Right ventricle myocardium superior (tissue), 1 donor: ENCODE measurements at regions not wholly inside any gene's neighbourhood (a gene's known extent, or its start where the extent isn't known, plus 50 kb on each side); places are given as distances from the start of the nearest gene placed in this dataset.

Experiments
- ATAC-seq: fragments of 200-7000 bp; cut with Tn5 transposase; one replicate; pipeline ENCODE4 v1.9.1; 2020; ENCODE audit warnings: mild to moderate bottlenecking; ENCODE audit not compliant: poor library complexity
- DNase-seq: peaks from one replicate; pipeline ENCODE4 v3.0.0-alpha.2; 2020
- intact Hi-C: fragments of 100-400 bp; cut with DNase I; formaldehyde crosslinking; loops from one replicate; pipeline ENCODE4 v1.11.2; 2022
- donor health status: DM: no; HTN: yes; CAD: no; lungs with severe emphysema.

DNA sequence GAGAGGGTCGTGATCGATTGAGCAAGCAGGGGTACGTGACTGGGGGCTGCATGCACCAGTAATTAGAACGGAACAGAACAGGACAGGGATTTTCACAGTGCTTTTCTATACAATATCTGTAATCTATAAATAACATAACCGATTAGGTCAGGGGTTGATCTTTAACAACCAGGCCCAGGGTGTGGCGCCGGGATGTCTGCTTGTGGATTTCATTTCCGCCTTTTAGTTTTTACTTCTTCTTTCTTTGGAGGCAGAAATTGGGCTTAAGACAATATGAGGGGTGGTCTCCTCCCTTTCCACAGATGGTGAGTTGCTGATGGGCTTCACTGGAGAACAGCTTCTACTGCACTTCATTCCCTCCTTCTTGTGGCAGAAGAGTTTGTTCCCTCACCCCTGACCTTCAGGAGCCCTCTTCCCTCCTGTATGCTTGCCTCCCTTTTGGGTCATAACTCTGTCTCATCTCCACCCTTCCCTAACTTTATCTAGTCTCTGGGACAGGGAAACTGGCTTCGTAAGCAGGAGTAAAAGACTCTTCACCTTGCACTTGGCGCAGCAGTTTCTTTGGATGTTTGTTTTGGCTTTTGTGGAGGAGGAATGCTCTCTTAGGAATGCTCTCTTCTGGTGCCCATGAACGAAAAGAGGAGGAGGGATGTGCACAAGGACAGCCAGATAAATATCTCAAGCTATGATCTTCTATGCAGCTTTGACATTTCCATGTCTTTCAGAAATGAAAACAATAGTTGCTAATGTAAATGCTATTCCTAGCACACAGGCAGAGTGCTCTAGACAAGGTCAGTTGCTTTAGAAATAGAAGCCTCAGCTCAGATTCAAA is 139.8 kb upstream of the RPS23 start:
- DNase-seq (peak; percentile 52), ATAC-seq (no peak)
- intact Hi-C loops: no loop called here

DNA sequence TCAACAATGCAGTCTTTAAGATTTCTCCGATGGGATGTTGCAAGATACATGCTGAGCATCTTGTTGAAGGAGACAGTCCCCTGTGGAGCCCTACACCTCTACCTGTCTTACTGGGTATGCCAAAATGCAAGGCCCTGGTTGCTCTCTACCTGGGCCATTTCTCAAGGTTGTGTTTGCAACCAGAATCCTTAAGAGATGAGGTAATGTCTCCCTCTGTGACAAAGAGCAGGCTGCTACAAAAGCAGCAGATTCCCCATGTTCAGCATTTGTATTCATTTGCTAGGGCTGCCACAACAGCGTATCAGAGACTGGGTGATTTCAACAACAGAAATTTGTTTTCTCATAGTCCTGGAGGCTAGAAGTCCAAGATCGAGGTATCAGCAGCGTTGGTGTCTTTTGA is 138.4 kb upstream of the RPS23 start:
- DNase-seq (no peak), ATAC-seq (no peak)
- intact Hi-C loops: no loop called here

DNA sequence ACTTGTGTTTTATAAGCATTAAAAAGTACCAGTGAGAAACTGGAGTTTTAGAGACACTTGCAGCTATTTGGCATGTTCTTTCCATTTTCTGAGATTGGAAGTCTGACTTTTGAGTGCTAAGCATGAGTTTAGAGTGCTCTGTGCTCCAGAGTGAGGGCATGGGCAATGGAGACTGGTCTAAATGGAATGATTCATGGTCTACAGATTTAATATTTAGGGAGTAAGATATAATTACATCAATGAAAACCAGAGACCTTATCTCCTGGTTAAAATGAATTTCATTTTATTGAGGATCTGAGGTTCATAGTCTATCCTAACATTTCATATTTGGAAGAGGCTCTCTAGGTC is 135.9 kb upstream of the RPS23 start:
- no peak for DNase-seq
- intact Hi-C loops: no loop called here
- ATAC-seq: no peak

DNA sequence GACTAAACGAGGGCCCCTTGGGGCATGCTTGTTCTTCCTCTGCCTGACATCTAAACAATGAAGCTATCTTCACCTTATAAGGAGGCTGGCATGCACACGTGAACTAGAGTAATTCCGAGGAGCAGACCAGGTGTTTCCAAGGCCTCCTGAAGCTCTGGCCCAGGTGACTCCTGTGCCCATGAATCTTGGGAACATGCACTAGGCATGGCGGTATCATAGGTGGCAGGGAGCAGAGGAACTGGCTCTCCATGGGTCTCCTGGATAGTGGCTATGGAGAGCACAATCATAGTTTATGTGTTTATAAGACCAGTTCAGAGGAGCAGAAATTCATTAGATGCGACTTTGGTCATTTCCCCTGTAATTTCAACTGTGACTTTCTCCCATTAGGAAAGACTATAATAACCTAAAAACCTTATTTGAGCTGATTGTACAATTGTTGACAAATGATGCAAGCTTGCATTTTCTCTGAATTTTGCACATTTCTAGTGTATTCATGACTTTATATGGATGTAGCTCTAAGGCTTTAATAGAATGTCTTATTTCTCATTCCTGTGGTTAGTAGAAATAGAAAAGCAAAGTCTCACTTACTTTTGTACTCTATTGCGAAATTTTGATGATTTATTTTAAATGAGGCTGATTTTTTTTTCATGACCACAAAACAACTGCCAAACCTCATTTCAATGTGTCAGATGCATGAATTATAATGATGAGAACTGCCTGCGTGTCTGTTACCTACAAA is 135.3 kb upstream of the RPS23 start:
- intact Hi-C loops: no loop called here
- no peak for DNase-seq
- ATAC-seq: no peak

DNA sequence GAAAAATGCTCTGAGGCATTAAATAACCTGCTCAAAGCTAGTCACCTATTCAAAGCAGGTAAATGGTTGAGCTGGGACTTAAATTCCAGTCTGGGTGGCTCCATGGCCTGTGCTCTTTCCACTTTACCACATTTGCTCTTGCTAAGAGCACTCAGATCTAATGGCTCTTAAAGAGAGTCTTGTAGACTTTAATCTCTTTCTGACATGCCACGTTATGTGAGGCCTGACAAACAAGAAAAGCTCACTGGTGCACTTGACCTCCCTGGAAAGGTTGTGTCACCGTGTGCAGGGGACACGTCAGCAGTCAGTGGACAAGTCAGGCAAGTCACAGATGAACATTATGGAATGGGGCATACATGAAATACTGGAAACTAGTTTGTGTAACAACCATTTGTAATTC is 129.9 kb upstream of the RPS23 start:
- DNase-seq: no peak
- intact Hi-C loops: no loop called here
- no peak for ATAC-seq

DNA sequence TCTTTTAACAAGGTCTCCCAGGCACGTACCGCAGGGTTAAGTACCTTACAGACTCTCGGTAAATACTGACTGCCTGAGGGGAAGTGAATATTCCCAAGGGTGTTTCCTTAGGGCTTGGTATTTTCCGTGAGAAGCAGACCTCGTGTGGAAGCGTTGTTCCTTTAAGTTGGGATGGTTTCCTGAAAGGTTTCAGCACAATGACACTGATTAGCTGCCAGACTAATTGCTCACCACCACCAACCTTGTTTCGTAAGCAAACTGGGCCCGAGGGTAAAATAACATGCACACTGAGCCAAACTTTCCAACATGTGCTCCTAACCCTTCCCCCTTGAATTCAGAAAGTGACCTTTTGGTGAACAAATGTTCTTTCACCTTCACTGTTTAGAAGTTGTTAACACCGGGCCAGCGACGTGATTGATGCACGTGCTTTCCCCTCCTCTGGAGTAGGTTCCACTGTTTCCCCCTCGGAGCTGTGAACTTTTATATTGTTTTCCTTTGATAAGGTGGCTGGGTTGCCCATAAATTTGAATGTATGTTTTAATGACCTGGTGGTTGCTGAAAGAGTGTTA is 128.1 kb upstream of the RPS23 start:
- no peak for ATAC-seq

DNA sequence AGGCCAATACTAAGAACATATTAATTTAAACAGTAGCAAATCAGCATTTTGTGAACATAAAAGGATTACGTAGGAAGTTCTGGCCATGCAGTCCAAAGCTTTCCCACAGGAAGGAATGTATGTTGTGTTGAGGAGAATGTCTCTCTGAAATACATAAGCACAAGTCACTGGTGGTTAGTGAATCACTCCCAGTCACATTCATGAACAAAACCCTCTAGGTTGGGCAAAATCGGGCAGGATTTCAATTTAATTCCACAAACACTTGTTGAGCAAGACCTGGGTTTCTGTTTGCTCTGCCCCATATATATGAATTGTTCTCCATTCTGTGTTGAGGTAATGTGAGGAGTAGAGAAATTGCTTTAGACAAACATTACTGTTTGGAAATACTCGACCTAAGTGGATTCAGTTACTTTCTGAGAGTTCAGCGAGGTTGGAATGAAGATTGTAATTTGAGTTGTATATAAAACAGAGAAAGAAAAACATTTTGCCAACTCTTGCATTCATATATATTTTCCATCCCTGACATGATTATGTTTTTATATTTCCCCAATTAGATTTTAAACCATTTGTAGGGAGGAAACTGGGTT is 127.6 kb upstream of the RPS23 start:
- ATAC-seq (no peak), DNase-seq (no peak)
- intact Hi-C loops: no loop called here

More for the DNA sequence above, 128.1 kb upstream of the RPS23 start:
- intact Hi-C loops: no loop called here
- DNase-seq: no peak

DNA sequence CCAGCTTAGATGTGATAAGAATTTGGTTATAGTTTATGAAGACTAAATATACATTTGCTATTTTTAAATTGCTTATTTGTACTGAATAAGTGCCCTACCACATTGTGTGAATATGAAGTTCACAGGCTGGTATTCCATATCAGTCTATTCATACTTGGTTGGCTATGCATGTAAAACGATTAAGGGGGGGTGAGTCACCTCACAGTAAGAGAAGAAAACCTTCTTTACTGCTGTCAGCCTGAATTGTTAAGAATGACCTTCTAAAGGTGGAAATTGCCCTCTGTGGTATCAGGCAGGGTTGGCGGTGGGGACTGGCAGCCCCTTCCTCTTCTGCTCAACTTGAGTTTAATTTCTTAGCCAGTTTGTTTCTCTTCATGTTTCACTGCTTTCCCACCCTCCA is 127.0 kb upstream of the RPS23 start:
- intact Hi-C loops: no loop called here

DNA sequence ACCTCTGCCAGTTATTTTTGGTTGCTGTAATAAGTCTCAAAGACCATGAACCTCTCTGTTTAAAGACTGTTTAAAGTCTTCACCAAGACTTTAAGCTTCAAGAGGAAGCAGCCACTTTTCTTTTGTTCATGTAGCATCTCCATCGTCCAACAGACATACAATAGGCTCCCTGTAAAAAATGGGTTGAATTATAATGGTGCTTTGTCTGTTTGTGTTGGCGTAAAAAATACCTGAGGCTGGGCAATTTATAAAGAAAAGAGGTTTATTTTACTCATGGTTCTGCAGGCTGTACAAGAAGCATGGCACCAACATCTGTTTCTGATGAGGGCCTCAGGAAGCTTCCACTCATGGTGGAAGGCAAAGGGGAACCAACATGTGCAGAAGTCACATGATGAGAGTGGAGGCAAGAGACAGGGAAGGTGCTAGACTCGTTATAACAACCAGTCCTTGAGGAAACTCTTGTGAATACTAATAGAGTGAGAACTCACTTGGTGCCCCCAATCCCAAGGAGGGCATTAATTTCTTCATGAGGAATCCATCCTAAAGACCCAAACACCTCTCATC is 126.3 kb upstream of the RPS23 start:
- no peak for DNase-seq
- no peak for ATAC-seq
- intact Hi-C loops: no loop called here

More for the DNA sequence above, 127.0 kb upstream of the RPS23 start:
- DNase-seq: no peak
- ATAC-seq: no peak

DNA sequence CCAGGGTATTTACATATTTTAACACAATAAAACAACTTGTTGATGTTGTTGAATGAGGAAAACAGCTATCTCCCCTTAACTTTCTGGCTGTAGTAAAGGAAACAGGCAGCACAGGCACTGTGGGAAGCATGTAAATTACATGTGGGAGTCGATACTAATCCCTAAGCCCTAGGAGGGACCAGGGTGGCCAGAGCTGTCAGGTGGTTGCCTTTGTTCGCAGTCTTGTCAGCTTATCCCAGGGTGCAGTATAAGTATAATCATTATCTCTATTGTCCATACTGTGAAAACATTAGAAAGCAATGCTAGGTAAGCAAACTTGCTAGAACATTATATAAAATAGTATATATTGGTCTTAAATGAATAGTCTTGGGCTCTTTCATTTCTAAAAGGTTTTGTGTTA is 125.6 kb upstream of the RPS23 start:
- no peak for DNase-seq
- intact Hi-C loops: no loop called here
- no peak for ATAC-seq

DNA sequence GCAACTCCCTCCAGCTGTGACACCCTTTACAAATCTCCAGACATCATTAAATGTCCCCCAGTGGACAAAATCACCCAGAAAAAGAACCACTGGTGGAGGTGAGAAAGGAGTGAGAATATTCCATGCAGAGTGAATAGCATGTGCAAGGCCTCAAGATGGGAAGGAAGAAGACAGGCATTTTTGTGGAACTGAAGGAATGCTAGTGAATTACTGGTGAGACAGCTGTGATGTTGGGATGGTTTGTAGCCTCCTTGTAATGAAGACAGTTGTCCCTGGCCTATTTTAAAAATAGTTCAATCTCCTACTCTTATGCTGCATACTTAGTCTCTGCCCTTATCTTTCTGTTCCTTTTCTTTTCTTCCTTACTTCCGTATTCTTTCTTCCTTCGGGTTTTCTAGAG is 124.9 kb upstream of the RPS23 start:
- intact Hi-C loops: no loop called here

DNA sequence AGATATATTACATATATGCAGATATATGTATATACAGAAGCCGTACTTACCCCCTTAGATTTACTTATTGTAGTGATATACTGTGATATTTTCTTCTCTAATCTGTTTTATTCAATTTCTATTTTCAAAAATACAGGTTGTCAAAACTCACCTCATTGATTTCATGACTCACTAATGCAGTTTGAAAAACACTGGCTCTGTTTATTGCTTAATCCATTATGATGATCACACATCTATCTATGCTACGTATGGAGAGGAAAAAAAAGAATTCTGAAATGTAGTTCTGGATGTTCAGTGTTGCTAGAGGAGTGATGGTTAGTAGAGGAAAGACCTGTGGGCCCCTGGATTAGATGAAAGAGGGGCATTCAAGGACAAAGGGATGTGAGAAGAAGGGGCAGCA is 121.0 kb upstream of the RPS23 start:
- no peak for ATAC-seq
- intact Hi-C loops: no loop called here
- DNase-seq: no peak

More for the DNA sequence above, 124.9 kb upstream of the RPS23 start:
- DNase-seq (no peak), ATAC-seq (no peak)

DNA sequence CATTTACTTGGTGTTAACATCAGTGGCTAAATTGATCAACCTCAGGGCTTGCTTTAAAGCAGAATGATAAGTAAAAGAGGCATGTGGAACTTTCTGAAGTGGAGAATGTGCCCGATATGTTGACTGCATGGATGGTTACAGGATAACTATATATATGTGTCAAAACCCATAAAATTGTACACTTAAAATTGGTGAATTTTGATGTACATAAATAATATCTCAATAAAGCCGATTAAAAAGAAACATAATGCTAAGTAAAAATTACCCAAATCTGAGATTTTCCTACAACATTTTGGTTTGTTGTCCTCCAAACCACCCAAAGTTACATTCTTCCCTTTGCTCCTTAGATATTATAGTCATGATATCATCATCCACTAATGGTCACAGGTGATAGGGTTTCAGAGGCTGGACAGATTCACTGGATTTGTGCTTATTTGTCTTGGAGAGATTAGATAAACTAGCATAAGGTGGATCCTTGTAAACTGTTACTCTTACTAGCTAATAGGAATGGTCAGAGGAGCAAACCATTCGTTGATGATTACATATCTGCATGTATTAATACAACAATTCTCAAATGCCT is 119.7 kb upstream of the RPS23 start:
- intact Hi-C loops: no loop called here
- no peak for ATAC-seq
- DNase-seq: no peak

DNA sequence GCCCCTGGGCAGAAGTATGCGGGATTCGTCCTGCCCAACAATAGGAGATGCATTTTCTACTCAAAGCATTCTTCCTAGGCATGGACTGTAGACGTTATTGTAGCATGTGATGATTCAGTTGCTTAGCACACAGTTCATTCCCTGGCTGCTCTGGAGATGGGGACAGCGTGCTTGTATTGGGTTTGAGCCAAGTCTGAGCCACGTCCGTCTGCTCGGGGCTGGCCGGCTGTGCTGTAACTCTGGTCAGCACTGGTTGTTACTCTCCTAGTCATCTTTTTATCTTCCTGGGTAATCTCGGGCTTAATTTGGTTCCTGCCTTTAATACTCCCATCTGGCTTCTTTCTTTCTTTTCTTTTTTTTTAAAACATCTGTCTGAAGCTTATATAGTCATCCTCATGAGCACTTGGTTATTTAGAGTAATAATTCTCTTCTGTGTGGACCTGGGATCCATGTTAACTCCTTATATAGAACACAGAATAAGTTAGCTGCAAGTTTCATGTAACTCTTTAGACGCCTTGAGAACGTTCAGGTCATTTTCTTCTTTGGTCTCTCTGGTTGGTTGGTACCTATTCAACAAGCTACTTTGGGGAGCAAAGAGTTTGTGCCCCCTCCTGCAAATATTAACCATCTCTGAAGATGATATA is 118.8 kb upstream of the RPS23 start:
- intact Hi-C loops: no loop called here
- peak; percentile 98 for ATAC-seq
- peak; percentile 81 for DNase-seq

DNA sequence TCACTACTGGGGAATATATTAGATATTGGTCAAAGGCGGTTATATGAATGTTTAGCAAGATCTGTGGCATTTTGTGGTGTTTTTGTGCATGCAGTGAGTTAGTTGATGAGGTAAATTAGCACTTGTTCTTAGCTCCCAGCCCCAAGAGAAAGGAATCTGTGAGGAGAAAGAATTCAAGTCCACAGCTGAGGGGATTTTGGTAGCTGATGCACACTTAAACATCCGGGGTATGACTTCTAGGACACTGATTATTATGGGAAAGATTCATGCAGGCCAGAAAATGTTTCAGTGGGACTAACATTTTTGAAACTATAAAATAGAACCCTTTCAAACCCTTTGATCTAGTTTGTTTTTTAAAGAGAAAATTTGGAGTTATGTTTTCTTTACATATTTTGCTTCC is 118.2 kb upstream of the RPS23 start:
- intact Hi-C loops: no loop called here
- DNase-seq (no peak), ATAC-seq (no peak)

DNA sequence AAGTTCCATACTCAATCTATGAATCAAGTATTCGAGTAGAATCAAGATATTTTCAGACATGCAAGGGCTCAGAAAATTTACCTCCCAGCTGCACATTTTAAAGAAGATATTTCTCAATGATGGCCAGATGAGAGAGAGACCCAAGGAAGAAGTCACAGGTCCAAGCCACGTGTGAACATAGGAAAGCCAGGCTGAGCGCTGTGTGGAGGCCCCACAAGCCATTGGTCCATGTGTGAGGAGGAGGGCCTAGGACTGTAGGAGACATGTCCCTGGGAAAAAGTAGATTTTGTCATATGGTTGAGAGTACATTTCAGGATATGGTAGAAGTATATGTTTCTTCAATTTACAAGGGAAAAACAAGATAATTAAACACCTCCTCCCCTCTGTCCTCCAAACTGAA is 115.8 kb upstream of the RPS23 start:
- DNase-seq (no peak), ATAC-seq (no peak)
- intact Hi-C loops: no loop called here

DNA sequence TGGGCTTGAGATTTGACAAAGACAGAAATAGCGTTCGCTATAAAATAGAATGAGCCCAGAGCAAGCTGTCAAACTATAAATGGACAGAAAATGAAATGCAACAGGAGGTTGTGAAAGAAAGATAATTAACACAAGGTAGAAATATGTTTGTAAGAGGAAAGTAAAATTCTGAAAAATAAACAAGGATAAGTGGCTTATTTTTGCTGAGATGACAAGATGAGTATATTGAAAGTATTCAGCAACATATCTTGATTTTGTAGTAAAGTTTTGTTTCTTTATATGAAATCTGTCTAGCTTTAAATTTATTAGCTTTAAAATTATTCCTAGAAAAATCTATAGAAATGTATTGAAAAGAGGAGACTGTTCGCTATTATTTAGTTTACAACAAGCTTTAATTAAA is 111.9 kb upstream of the RPS23 start:
- no peak for ATAC-seq
- no peak for DNase-seq
- intact Hi-C loops: no loop called here

DNA sequence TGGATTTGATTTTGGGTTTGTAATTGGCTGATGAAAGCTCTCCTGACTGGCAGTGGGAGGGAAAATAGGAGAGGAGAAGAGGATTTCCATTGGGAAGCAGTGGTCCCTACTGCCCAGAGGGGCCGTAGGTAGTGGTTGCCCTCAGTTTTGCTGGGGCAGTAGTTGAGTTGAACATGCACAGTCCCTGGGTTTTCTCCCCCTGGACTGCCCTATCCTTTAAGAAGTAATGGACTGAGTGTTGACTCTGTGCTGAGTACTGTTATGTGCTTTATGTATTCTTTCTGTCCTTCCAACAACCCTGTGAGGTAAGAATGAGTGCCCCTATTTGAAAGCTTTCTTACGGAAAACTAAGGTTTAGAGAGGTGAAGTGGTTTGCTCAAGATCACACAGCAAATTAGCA is 111.2 kb upstream of the RPS23 start:
- no peak for ATAC-seq
- intact Hi-C loops: no loop called here
- no peak for DNase-seq

DNA sequence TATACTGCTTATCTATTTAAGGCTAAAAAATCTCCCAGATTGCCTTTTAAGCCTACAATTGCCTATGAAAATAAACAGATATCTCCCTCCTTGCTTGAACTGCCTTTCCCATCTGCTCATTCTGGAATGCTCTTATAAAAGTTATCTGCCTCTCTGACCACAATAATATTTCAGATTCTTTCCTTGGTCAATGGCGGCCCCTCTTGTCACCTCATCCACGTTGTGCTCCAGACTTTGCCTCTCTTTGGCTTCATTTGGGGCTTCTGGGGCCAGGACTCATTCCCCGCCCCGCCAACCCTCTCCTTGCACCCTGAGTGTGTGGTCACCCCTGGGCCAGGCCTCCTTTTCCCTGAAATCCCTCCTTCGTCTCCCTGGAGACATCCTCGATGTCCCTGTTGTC is 110.0 kb upstream of the RPS23 start:
- intact Hi-C loops: no loop called here
- no peak for ATAC-seq
- no peak for DNase-seq
